Fibroblast of pulmonary artery (primary cell): ENCODE measurements at regions not wholly inside any gene's neighbourhood (a gene's known extent, or its start where the extent isn't known, plus 50 kb on each side); places are given as distances from the start of the nearest gene placed in this dataset.
A peak's percentile ranks its signal among the peaks of the same experiment; 100 is the strongest.

Experiments used
- DNase-seq: peaks from one replicate; pipeline ENCODE4 v3.0.0-alpha.2; 2010; ENCODE audit warnings: low read depth
- H3K4me3 ChIP-seq: replicated peaks from 2 replicates; pipeline ENCODE4 v1.5.1; 2011; ENCODE audit warnings: low read depth, mild to moderate bottlenecking, control low read depth, low read length, moderate library complexity
- CTCF ChIP-seq: IDR thresholded peaks from 2 replicates; pipeline ENCODE4 v1.5.1; 2011; ENCODE audit warnings: mild to moderate bottlenecking, control low read depth, low read length, inconsistent platforms; ENCODE audit errors: missing control alignments

- DNase-seq: no peak
- TF ChIP-seq CTCF: no peak
- H3K4me3 ChIP-seq: no peak overlapping the region
Measured at GRCh38 chr6:146889303-146889702, 290.5 kb downstream of the ADGB start.

DNA sequence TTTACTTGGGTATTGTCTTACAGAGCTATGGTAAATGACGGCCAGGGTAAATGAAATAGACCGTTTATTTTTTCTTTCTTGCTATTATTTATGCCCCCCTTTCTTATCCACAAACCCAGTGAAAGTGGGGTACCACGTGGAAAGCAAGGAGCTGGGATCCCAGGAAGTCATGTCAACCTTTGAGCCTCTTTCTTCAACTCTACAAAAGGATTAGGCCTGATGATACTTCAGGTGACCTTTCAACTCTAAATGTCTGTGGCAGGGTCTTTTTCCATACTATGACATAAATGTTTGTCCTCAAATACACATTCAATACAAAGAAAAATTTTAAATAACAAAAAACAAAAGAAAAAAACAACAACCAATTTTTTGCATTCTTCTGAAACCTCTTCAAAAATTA is 291.4 kb downstream of the ADGB start:
- no peak for DNase-seq
- no peak for TF ChIP-seq CTCF
- no peak overlapping the region for H3K4me3 ChIP-seq

DNA sequence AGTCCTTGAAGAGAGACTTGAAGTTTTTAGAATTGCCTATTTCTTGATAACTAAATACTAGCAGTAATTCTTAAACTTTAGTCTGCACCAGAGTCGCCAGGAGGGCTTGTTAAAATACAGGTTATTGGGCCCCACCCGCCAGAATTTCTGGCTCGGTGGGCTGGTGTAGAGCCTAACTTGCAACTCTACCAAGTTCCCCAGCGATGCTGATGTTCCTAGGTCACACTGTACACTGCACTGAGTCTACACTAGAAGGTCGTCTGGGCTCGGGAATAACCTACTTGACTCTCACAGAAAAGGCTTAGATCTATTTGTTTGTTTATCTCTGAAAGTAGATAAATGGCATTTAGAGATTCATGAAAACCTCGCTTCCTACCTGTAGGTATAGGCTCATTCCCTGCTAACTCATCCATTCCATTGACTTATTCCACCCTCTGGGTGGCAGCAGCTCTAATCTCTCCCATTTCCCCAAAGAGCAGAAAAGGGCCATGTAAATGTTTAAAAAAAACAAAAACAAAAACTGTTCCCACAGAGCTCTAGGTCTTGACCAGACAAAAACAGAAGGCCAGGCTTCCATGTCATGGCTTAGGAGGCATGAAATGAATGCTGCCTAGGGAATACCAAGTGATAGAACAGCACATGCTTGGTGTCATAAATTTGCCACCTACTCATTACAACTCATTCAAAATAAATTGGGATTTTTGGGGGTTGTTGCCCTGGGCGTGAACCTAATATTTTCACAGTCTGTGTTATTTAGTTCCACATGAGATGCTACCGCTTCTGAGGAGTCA is 292.1 kb downstream of the ADGB start:
- no peak for DNase-seq
- TF ChIP-seq CTCF: peak; percentile 11
- H3K4me3 ChIP-seq: no peak overlapping the region

DNA sequence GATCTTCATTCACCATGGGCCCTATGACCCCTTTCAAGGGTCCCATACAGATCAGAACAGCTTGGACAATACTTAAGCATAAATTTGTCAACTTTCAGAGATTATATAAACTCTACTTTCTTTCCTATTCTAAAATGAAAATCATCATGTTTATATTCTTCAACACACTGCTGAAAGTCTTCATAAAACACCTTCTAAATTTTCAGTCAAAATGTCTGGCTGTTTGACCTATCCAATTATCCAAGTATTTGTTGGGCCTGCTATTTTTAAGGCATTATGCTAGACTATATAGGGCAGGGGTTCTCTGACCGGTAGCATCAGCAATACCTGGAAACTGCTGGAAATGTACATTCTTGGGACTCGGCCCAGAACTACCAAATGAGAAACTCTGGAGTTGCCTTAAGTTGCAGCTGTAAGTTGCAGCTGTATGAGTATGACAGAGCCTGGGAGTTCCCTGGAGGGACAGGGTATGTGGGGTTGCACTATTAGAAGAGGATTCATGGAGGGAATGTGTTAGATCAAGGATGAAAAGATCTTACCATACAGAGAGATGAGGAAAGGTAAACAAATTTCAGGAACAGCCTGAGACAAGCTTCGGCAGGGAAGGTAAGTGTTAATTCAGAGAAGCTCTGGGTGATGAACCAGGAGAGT is 293.0 kb downstream of the ADGB start:
- no peak for DNase-seq
- TF ChIP-seq CTCF: no peak
- no peak overlapping the region for H3K4me3 ChIP-seq

DNA sequence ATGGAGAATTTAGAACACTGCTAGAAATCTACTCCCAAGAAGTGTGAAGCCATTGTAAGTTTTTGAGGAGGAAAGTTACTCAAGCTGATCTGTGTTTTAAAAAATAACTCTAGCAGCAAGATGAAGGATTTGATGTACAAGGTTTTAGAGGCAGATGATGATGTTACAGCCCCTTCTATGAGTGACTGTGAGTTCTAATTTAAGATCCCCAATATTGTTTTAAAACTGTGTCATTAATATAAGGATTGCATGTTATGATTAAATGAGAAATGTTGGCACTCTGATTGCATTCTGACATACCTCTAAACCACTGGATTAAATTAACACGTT is 293.5 kb downstream of the ADGB start:
- TF ChIP-seq CTCF: no peak
- no peak overlapping the region for H3K4me3 ChIP-seq
- DNase-seq: no peak

DNA sequence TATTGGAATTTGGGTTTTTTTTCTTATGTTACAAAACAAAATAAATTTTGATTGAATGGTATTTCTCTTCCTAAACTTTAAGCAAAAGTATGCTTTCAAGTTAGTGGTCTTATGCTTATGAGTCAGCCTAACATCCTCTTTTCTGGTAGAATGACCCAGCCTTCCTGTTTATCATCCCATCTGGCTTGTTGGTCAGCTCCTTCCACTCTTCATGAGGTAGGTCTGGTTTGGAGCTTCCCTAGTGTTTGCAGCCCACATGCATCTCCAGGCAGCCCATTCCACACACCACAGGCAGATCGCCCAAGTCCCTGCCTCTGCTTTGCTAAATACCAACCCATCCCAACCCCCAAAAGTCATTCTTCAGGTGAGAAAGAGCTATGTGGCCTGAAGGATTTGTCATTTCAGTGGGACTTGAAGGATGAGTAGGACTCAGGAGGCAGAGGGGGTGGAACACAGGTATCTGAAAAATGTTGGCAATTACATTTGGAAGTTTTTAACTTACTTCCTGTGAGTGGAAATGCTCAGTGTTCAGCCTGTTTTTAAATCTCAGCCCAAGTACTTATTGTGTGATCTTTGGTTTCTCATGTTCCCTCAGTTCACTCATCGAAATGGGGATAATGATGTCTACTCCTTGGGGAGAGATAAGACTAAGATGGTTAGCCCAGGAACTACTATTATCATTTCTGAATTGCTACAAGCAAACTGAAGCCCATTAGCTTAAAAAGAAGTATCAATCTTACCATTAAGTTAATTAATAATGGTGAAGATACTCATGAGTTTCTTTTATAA is 294.0 kb downstream of the ADGB start:
- TF ChIP-seq CTCF: no peak
- DNase-seq: peak; percentile 73

More for the DNA sequence above, 294.0 kb downstream of the ADGB start:
- H3K4me3 ChIP-seq: no peak overlapping the region
